Mucosa of gallbladder (tissue), 1 donor: ENCODE measurements at regions not wholly inside any gene's neighbourhood (a gene's known extent, or its start where the extent isn't known, plus 50 kb on each side); places are given as distances from the start of the nearest gene placed in this dataset.

Source experiments
- DNase-seq: peaks from one replicate; pipeline ENCODE4 v3.0.0-alpha.2; 2020; ENCODE audit warnings: low spot score
- donor health status: DM: no; HTN: no; CAD: no.

DNA sequence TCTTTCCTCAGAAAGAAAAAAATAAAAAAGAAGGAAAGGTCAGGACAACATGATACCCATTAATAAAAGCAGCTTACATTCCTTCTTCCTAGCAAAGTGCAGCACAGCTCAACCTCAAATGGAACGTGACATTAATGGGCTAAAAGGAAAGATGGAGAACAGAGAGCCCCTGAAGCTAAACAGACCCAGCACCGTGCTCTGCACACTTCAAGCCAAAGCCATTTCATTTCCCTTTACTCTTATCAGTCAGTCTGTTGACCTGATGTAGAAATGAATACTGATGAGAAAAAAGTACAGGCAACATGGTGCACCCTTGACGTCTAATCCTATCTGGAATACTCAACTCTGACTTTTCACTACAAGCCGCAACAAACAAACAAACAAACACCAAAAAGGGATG, 57.7 kb upstream of the EDNRA start:
- no peak for DNase-seq

DNA sequence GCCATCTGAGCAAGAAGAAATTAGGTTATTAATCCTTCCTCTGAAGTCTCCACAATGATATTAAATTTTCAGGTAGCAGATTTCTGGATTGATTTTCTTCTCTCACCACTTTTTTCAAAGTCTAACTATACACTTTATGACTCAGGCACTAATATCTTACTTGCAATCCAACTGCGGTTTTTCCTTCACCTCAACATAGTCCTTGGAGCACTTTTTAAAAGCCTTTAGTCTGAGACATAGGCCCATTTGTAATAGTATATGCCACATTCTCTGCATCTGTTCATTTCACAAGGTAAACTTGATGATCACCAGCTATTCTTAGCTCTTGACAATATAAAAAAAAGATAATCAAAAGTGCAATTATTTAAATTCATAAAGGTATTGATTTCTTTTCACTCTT, 55.9 kb upstream of the EDNRA start:
- no peak for DNase-seq

DNA sequence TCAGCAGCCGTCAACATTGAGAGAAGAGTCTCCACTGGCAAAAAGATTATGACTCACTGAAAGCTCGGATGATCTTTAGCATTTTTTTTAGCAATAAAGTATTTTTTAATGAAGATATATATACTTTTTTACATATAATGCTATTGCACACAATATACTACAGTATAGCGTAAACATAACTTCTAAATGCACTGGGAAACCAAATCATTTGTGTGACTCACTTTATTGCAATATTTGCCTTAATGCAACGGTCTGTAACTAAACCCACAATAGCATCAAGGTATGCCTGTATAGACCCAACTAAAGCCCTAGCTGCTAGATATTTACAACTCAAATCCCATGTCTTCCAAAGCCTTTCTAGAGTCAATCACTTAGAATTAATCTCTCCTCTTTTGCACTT, 52.3 kb upstream of the EDNRA start:
- no peak for DNase-seq

DNA sequence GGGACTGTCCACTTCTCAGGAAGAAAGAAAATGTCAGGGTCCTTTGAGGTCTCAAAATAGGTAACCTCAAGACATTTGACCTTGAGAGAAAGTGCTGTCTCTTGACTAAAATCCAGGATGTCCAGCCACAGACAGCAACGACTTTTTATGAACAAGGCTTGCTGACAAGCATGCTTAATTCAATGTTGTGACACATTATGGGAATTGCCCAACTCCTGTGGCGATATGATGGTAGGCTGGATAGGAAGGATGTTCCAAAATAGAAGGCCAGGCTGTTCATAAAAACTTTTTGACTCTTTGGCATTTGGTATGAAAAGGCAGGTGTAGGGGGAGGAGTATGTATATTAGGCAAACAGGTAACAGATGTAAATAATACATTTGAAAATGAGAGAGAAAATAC, 50.8 kb upstream of the EDNRA start:
- DNase-seq: no peak
